RCC 7860 (cell line): ENCODE measurements at regions not wholly inside any gene's neighbourhood (a gene's known extent, or its start where the extent isn't known, plus 50 kb on each side); places are given as distances from the start of the nearest gene placed in this dataset.

ENCODE experiments used
- DNase-seq: peaks from one replicate; pipeline ENCODE4 v3.0.0-alpha.2; 2015; ENCODE audit warnings: low spot score
- FAIRE-seq: peaks from 2 replicates; lab custom pipeline; 2012; peaks lifted over from hg19 to GRCh38; lab: Jason Lieb, UNC

DNA sequence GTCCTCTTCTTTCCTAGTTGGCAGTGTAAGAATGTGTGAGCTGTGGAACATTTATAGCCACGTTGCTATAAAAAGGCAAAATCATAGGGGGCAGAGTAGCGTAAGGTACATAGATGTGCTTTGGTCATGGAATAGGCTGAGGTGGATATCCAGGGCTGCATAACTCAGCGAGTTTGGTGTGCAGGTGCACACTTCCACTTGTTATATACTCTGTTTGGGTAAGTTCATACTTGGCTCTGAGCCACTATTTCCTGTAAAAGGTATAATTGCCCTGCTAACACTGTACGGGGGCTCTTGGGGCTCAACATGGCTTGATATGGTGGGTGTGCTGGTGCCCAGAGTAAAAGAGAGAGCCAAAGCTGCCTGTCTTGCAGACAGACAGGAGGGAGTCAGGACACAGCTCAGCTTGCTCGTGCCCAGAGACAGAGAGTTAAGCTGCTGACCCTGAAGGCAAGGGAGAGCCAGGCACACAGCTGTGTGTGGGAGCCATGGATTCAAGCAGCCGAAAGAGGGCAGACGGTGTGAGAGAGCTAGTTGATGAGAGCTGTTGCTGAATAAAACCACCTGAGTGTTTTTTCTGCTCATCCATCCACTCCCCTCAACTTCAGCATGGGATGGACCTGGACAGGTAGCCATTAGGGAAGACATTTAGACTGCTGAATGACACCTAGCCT is 126.7 kb downstream of the DKK1 start:
- DNase-seq = no peak
- no peak for FAIRE-seq

GRCh38 chr10:52442576-52442975 is 128.5 kb downstream of the DKK1 start:
- no peak for FAIRE-seq
- DNase-seq = no peak

DNA sequence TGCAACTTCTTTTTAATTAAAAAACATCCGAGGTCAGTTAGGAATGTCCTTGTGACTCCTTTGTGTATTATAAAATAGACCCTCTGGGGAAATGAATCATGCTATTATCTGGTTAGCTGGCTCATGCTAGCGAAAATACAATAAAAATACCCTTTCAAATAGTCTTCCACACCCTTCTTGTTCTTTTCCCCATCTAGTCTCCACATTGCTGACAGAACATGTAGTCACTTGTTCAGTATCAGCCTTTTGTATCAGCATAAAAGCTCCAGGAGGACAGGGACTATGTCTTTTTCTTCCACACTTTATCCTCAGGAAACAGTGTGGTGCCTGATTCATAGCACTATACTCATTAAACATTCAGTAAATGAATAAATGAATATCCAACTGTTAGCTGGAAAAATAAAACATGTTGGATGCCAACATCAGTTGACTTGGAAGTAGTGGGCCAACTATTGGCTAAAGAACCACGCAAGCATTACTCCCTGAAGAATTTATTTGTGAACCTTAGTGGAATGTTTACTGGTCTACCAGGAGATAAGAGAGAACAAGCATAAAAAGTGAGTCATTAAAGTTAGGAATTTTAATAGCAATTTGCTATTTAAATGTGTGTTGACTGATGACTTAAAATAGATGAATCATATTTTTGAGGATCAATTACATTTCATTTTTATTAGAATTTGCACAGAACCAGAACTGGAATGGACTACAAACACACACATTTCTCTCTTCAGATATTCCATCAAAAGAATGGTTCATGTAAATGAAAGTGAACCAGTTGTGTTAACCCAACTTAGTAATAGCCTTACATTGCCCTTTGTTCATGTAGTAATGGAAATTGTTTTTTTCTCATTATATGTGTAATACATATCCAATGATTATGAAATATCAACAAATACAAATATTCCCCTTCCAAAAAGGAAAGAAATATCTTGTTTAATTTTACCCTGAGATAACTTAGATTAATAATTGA is 129.6 kb downstream of the DKK1 start:
- DNase-seq (peak; percentile 10), FAIRE-seq (no peak)

- DNase-seq (no peak), FAIRE-seq (no peak)
Measured at GRCh38 chr10:52446391-52446790, 132.3 kb downstream of the DKK1 start.

GRCh38 chr10:52447931-52448353 is 133.9 kb downstream of the DKK1 start:
- FAIRE-seq = no peak
- no peak for DNase-seq

GRCh38 chr10:52450762-52451291 is 136.7 kb downstream of the DKK1 start:
- DNase-seq (no peak), FAIRE-seq (no peak)

DNA sequence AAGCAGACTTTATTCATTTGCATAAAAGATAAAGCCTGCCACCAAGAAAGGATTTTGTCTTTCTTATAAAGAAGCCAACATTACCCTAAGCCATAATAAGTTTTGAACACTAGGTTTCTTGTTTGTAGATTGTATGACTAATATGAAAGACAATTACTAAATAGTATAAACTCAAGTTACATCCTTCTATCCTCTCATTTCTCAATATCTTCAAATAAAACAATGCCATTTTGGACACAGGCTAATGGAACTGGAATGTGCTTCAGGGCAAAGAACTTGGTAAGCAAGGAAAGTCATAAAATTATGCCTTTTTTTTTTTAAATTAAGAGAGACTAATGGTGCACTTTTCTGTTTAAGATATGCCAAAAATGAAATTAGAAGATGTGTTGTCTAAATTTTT is 137.7 kb downstream of the DKK1 start:
- DNase-seq (no peak), FAIRE-seq (no peak)

DNA sequence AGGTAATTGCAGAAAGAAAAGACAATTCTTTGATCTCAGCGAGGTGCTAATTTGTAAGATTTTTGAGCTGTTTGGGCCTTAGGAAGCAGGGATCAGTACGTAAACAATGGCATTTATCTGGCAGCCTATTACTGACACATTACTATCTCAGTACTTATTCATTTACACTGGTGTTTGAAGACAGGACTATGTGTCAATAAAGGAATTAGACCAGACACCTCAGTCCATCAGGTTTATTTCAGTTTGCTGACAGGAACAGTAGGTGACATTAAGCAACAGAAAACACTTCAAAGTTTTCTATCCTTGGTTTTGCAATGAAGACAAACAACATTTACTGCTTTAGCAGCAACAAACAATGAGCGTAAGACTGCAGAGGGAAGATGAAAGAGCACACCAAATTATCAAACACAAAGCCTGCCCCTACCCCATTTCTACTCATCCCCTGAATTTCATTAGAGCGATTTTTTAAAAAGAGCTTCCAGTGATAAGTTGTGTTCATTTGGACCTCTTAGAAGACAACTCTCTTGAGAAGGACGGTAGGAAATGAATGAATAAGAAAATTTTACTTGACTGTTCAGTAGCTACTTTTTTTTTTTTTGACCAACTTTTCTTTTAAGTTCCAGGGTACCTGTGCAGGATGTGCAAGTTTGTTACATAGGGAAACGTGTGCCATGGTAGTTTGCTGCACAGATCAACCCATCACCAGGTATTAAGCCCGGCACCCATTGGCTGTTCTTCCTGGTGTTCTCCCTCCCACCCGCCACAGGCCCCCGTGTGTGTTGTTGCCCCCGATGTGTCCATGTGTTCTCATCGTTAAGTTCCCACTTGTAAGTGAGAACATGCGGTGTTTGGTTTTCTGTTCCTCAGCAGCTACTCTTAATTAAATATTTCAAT is 138.8 kb downstream of the DKK1 start:
- no peak for FAIRE-seq
- DNase-seq = no peak

DNA sequence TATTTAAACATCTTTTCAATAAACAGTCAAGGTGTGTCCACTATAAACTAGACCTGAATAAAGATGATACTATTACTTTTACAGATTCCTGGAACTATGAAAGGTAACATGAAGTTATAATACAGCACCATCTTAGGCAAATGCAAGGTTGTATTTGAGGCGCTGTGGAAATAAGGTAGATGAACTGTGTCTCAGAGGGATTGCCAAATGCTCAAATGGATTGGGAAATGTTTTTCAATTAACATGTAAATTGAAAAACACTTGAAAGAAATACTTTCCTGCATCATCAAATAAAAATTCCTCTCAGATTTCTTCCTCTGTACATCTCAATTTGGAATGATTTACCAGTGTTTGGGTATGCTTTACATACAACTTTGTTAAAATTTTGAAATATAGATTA is 139.4 kb downstream of the DKK1 start:
- FAIRE-seq (no peak), DNase-seq (no peak)

GRCh38 chr10:52454491-52454890 is 140.4 kb downstream of the DKK1 start:
- DNase-seq = no peak
- FAIRE-seq = no peak

DNA sequence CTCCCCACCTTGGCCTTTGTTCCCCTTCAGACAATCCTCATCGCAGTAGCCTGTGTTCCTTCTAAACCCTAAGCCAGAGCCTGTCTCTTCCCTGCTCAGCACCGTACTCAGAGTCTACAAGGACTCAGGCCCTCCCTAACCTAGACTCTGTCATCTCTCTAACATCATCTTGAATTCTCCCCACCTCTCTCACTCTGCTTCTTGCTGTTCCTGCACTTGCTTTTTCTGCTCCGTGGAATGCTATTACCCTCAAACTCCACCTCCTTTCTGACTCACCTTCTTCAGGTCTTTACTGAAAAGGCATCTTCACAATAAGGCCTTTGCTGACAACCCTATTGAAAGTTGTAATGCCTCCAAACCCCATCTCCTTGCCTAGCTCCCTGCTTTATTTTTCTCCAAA is 141.0 kb downstream of the DKK1 start:
- FAIRE-seq (no peak), DNase-seq (no peak)

DNA sequence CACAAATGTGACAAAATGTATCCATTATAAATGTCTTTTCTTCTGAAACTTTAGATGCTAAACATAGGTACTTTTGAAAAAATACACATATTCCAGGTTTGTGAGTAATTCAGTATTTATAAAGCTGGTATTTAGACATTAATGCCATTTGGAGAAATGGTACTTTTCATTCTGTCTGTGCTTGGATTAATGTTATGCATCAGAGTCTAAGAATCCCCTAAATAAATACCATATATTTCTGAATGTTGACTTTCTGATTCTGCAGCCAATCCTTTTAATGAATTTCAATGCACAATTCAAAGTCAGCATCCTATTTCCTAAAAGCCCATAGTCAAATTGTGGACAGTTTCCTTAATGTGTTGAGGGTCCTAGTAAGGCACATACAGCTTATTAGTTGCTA is 145.0 kb downstream of the DKK1 start:
- no peak for DNase-seq
- no peak for FAIRE-seq

GRCh38 chr10:52463826-52464225 is 149.7 kb downstream of the DKK1 start:
- FAIRE-seq = no peak
- DNase-seq = no peak

GRCh38 chr10:52464368-52465124 is 150.5 kb downstream of the DKK1 start:
- FAIRE-seq (no peak), DNase-seq (no peak)

- no peak for FAIRE-seq
- DNase-seq = no peak
Measured at GRCh38 chr10:52465202-52465601, 151.1 kb downstream of the DKK1 start.

DNA sequence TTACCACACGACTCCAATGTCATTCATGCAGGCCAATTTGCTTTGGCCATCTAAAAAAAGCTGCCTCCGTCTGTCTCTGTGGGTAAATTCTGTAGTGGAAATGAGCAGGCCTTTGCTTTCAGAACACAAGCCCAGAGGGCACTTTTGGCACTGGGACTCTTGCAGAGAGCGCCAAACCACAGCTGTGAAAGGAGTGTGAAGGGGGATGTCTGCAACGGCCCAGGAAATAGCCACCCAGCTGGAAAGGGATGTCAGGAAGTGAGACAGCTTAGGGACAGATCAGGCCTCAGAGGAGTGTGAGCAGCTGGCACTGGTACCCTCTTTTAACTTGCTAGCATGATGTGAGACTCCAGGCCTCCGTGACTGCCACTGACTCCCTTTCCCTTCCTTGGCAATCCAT is 152.4 kb downstream of the DKK1 start:
- DNase-seq = no peak
- no peak for FAIRE-seq

GRCh38 chr10:52469970-52470705 is 156.1 kb downstream of the DKK1 start:
- FAIRE-seq (no peak), DNase-seq (no peak)

DNA sequence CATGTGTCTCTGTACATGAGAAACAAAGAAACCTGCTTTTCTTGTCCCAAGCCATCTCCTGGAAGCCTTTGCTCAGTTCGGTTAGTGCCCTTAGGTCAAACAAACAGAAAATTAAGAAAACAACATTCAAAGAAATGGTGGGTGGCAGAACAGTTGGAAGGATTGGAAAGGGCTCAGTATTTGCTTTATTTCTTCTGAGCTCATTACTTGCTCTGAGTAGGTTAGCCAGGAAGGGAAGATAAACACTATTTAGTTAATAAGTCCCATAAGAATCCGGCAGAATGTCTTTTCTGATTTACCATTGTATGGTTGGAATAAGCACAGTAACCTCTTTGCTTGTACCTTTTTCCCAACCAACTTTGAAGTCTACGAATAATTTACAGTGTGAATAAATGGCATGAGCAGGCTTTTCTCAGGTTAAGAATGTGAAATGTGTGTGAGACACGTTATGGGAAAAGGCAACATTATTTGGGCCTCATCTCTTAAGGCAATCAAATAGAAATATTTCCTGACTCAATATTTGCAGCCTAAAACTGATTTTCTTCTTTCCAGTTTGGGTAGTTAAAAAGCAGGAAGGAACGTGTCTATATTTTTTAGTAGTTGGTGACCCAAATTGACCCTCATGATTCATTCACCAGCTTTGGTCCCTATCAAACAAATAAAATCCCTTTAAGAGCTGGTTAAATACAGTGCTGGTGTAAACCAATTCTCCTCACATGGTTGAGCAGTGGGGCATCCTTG is 158.5 kb downstream of the DKK1 start:
- FAIRE-seq = no peak

GRCh38 chr10:52474265-52474664 is 160.2 kb downstream of the DKK1 start:
- FAIRE-seq = no peak
- no peak for DNase-seq

More for the DNA sequence above, 158.5 kb downstream of the DKK1 start:
- DNase-seq = no peak
